ENCODE measurements at regions not wholly inside any gene's neighbourhood (a gene's known extent, or its start where the extent isn't known, plus 50 kb on each side); places are given as distances from the start of the nearest gene placed in this dataset.
"Not testable (repeated sequence)": the region's sequence is repeated elsewhere in the genome, so short reads cannot be mapped to it uniquely, and the experiment has no call there.

DNA sequence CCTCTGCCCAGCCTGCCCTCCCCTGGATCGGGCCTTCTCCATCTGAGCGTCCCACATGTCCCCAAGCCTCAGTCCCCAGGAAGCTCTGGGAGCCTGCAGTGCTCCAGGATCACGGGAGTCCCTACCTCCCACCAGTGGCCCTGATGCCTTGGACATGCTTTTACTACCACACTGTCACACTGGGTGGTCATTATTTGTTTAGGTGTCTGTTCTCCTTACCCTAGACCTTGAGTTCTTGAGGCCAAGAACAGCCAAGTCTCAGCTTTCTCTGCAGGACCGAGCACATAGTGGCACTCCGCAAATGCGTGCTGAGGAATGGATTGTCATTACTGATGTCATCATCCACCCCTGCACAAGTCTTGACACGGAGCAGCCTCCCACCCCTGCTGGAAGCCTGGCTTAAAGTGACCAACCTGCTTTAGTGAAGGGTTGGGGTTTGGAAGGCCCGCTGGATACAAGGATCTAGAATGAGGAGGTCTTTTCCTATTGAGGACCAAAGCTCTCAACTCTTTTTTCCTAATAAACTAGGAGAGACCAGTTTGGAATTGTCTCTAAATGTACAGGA lies 132.9 kb upstream of the CRHR1 start:
- DNase-seq = no peak

DNA sequence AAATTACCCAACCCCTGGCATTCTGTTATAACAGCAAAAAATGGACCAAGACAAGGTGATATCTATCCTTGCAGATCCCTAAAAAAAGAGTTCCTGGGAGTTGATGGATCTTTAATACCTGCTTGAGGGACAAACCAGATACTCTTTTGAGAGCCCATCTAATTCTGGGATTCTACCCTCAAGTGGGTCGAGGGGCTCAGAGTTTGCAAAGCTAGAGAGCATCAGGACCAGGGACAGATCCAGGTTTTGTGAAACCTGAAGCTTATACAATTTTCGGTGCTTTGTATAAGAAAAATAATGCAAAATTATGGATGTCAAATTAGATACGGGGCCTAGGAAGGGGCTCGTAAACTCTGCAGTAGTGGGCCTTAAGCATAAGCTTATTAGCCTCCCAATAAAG lies 130.5 kb upstream of the CRHR1 start:
- no peak for DNase-seq

DNA sequence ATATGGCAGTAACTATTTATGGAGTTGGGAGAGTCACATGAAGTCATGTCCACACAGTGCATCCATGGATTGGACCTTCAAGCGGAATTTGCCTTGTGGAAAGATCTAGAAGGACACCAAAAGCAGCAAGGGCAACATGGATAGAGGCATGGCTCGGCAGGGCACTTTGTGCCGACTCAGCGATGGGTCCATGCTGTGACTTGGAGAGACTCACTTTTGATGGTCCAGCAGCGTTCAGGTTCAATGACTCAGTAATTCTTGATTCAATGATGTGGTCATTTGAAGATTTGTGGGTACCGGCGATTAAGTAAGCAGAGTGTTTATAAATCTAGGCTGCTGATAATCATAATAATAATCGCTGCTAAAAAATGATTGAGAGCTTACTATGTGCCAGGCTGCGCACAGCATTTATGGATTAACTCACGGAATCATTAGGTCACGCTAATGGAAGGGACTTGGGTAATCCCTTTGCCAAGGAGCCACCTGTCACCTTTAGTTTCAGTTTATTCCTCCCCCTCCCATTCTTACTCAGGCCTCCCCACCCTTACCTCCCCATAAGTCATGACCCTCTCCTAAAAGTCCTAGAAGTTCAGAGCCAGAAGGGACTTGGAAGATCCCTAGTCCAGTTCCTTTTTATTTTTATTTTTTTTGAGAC lies 127.5 kb upstream of the CRHR1 start:
- no peak for DNase-seq

DNA sequence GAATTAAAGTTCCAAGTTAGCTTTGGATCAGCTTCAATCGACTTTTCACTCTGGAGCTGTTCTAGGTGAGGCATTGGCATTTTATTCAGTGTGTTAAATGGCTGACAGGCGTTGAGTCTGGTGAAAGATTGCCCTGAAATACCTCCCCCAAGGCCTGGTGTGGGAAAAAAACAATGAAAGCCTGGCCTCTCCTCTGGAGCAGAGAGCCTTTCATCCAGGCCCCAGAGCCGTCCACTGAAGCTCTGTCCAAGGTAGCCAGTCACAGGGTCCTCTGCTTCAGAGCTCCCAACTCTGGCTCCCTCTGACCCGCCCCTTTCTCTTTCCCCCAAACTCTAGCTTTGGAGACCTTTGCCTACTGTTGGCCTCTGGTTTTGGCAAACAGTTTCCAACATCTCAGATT lies 123.6 kb upstream of the CRHR1 start:
- no peak for DNase-seq

DNA sequence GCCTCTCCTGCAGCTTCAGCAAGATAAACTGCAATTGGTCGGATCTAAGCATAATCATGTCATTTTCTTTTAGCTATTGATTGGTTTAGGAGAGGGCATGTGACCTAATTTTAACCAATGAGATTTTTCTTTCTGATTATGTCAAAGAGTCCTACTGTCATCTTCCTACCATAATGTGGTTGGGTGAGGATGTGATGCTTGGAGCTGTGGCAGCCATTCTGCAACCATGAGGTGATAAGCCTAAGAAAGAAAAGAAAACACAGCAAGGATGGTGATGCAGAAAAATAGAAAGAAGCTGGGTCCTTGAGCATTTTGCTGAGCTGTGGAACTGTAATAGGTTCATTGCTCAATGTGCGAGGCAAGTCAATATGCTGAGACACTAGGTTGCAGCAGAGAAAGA lies 121.7 kb upstream of the CRHR1 start:
- no peak for DNase-seq

- DNase-seq = no peak
Observed at GRCh38 chr17:45663772-45664171, 120.3 kb upstream of the CRHR1 start.

GRCh38 chr17:45664921-45665320 lies 119.2 kb upstream of the CRHR1 start:
- DNase-seq = no peak

DNA sequence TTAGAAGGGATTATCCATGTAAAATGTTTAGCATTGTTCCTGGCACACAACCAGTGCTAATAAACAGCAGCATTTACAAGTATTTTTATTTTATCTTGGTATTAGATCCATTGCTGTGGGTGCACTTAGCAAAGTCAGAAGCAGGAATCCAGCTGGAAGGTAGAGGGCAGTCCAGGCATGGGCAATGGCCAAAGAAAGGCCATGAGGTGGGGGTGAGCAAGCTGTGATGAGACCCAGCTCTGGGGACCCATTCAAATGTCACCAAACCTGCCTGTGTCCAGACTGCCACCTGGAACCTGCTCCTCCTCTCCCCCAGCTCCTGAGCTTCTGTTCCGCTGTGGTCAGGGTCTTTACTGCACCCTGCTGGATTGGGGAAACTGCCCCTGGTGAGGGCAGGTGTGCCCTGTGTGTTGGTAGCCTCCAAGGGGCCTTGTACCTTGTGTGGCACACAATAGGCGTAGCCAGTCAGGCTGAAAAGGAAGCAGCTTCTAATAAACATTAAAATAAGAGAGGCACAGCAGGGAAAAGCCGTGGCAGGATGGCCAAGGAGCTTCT lies 118.0 kb upstream of the CRHR1 start:
- DNase-seq = no peak

DNA sequence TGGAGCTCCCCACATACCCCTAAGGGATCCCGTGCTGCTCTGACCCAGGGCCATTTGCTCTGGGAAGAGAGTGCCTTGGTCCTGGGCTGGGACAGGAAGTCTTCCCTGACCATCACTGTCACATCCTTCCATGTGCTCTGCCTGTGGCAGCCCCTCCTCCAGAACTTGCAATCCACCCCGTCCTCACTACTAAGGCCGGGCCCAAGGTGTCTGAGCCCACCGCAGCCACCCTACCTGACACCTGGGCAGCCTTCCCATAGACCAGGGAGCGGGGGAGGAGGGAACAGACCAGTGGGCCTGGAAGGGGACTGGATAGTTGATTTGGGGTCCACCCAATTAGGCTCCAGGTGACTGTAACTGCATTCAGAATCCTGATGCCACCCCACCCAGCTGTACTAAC lies 117.5 kb upstream of the CRHR1 start:
- DNase-seq = no peak

DNA sequence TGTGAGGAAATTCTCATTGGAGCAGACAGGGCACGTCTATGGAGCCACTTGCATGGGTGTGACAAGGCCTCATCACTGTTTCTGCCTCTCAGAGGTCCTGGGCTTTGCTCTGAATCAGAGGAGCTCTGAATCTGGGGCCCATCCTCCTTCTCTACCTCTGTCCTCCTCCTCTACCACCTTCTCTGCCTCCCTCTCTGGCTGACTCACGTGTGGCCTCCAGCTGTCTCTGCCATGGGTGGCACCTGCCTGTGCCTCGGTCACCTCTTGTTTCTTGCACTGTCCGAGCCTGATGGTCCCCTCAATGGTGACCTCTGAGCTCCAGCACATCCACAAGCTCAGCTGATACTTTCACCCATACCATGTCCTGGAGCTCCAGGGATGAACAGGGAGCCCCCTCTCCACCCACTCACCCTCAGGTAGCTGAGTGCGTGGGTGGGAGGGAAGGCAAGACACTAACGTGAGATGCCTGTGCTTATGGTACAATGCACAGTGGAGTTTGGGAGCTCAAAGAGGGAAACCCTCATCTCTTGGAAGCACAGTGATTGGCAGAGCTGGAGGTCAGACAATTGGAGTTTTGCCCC lies 116.4 kb upstream of the CRHR1 start:
- DNase-seq = no peak

GRCh38 chr17:45668316-45668715 lies 115.8 kb upstream of the CRHR1 start:
- no peak for DNase-seq

- no peak for DNase-seq
Observed at GRCh38 chr17:45672301-45672700, 111.8 kb upstream of the CRHR1 start.

DNA sequence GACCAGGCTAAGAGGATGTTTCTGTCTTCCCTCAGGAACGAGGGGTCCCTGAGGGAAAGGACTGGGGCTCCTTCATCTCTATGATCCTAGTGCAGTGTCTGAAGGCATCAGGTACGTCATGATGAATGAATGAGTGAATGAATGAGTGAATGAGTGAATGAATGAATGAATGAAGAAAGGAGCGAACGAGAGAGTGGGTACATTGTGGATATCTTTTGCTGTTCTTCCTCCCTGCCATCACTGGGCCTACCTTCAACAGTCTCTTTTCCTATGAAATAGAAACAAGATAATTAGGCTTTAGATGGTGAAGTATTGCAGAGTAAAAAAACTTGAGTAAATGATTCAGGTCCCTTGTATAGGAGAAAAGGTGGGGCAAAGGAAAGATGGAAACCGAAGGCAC lies 111.3 kb upstream of the CRHR1 start:
- DNase-seq = no peak

GRCh38 chr17:45673759-45674158 lies 110.4 kb upstream of the CRHR1 start:
- not testable (repeated sequence) for DNase-seq

- no peak for DNase-seq
Observed at GRCh38 chr17:45675012-45675411, 109.1 kb upstream of the CRHR1 start.

DNA sequence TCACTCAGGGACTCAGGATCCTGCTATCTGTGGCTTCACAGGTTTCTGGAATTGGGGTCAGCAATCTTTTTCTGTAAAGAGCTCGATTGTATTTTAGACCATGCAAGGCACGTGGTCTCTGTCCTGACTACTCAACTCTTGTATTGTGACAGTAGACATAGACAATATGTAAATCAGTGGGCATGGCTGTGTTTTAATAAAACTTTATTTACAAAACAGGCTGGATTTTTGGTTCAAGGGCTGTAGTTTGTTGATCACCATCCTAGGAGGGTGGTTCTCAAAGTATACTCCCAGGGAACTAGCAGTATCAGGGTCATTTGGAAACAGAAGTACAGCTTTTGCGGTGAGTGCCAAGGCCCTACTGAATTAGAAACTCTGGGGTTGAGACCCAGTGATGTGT lies 108.2 kb upstream of the CRHR1 start:
- no peak for DNase-seq

DNA sequence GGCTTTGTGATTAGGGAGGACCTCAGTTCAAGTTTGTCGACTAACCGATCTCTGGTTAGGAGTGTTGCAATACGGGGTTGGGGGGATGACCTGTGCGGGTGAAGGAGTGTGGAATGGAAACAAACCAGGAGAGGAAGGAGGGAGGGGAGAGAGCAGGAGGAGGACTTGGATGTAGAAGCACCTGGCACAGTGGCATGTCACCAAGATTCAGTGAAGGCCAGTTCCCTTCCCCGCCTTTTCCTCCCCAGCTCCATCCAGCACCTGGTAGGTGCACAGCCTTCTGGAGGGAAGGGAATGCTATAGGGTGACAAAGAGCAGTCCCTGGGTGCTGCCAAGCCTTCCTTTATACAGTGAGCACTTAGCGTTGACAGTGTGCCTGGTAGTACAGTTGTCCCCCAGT lies 107.4 kb upstream of the CRHR1 start:
- DNase-seq = no peak

DNA sequence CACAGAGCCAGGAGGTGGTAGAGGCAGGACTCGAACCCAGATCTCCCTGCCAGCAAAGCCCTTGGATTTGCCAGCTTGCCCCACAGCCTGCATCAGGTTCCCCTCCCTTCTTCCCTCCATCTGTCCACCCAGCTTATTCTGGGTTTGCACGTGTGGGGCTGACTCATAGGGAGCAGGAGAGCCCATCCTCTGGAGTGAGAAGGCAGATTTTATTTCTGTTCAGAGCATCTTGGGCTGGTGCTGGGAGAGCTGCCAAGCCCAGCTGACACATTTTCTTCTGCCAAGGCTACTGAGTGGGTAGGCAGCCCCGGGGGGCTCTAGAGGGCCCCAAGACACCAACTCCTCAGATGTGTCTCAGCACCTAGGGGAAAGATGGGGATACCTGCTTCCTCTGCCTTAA lies 106.3 kb upstream of the CRHR1 start:
- no peak for DNase-seq

DNA sequence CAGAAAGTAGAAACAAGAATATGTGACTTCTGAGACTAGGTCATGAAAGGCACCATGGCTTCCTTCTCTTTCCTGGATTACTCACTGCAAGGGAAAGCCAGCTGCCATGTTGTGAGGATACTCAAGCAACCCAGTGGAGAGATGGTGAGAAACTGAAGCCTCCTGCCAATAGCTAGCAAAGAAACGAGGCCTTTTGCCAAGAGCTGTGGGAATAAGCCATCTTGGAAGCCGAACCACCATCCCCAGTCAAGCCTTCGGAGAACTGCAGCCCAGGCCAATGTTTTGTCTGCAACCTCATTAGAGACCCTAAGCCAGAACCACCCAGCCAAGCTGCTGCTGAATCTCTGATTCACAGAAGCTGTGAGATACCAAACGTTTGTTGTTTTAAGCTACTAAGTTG lies 104.7 kb upstream of the CRHR1 start:
- no peak for DNase-seq

DNA sequence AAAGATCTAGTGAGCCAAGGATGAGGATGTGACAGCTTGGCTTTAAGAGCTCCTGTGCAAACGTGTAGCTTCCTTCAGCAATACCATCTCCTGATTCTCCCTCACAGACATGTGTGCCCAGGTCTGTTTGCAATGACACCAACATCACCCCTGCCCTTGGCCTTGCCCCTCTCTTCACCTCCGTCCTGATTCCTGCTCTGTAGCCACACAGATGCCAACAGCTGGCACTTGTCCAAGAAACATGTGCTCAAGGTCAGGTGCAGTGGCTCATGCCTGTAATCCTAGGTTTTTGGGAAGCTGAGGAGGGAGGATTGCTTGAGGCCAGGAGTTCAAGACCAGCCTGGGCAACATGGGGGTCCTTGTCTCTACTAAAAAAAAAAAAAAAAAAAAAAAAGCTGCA lies 103.8 kb upstream of the CRHR1 start:
- DNase-seq = no peak

- no peak for DNase-seq
Observed at GRCh38 chr17:45681706-45682105, 102.4 kb upstream of the CRHR1 start.

- no peak for DNase-seq
Observed at GRCh38 chr17:45686250-45686649, 97.9 kb upstream of the CRHR1 start.

- no peak for DNase-seq
Observed at GRCh38 chr17:45687594-45687993, 96.5 kb upstream of the CRHR1 start.

DNA sequence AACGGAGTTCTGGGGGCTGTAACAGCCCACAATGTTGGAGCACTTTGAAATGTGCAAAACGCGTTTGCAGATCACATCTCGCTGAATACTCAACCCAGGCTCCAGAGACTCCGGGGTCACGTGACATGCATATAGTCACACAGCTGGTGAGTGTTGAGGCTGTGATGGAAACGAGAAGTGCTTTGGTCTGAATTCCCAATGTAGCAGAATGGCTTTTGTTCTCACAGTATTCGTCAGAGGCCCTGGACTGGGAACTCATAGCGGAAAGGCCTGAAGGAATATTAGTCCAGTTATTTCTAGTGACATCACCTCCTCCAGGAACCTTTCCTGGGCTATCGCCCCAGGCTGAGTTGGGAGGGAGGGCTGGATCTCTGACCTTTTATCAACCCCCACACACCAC lies 95.8 kb upstream of the CRHR1 start:
- DNase-seq = no peak

- no peak for DNase-seq
Observed at GRCh38 chr17:45688820-45689219, 95.3 kb upstream of the CRHR1 start.

Measured in CD4-positive, alpha-beta T cell treated with Interleukin-6 for 4 hours (primary cell).